ENCODE measurements at regions not wholly inside any gene's neighbourhood (a gene's known extent, or its start where the extent isn't known, plus 50 kb on each side); places are given as distances from the start of the nearest gene placed in this dataset.

DNA sequence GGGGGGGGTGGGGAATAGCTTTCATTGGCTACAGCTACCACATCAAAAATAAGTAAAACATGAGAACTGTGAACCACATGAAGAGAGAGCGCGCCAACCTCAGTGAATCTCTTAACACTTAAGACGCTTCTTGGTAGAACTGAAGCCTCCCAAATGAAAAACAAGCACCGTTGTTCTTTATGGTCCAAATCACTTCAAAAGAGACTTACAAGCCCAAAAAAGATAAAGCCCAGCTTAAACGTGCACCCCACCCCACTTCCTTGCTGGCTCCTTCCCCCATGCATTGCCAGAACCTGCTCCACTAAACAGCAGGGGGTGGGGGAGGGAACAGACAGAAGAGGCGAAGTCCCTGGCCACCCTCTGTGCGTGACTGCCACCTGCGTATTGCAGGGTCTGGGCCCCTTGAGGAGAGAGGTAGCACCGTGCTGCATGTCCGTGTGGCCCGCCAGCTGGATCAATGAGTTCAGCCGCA, 479.1 kb downstream of the FOXO1 start:
- DNase-seq (ENCODE audit: low read depth): no peak
- peaks cover 3% of the 10 kb centered on the region; the same call in 1 of the 2 replicates for H3K27me3 ChIP-seq (ENCODE audit: control insufficient read depth, insufficient read depth, low read length)
- TF ChIP-seq, protein P1, sequence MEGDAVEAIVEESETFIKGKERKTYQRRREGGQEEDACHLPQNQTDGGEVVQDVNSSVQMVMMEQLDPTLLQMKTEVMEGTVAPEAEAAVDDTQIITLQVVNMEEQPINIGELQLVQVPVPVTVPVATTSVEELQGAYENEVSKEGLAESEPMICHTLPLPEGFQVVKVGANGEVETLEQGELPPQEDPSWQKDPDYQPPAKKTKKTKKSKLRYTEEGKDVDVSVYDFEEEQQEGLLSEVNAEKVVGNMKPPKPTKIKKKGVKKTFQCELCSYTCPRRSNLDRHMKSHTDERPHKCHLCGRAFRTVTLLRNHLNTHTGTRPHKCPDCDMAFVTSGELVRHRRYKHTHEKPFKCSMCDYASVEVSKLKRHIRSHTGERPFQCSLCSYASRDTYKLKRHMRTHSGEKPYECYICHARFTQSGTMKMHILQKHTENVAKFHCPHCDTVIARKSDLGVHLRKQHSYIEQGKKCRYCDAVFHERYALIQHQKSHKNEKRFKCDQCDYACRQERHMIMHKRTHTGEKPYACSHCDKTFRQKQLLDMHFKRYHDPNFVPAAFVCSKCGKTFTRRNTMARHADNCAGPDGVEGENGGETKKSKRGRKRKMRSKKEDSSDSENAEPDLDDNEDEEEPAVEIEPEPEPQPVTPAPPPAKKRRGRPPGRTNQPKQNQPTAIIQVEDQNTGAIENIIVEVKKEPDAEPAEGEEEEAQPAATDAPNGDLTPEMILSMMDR (IDR thresholded peaks at IDR 0.05; ENCODE audit: insufficient read depth, low read depth, low read length): no peak
- ChIA-PET POLR2A (no interaction called here), CTCF (interaction anchor here (0.6 kb wide), 1 partner anchor 80 kb away, joined by 3 read pairs; no protein-coding TSS in a partner anchor)
- H3K4me3 ChIP-seq (ENCODE audit: low read depth, low read length): no peak overlapping the region
- no peaks in the 10 kb centered on the region for H3K36me3 ChIP-seq (ENCODE audit: control insufficient read depth, insufficient read depth, low read length)

DNA sequence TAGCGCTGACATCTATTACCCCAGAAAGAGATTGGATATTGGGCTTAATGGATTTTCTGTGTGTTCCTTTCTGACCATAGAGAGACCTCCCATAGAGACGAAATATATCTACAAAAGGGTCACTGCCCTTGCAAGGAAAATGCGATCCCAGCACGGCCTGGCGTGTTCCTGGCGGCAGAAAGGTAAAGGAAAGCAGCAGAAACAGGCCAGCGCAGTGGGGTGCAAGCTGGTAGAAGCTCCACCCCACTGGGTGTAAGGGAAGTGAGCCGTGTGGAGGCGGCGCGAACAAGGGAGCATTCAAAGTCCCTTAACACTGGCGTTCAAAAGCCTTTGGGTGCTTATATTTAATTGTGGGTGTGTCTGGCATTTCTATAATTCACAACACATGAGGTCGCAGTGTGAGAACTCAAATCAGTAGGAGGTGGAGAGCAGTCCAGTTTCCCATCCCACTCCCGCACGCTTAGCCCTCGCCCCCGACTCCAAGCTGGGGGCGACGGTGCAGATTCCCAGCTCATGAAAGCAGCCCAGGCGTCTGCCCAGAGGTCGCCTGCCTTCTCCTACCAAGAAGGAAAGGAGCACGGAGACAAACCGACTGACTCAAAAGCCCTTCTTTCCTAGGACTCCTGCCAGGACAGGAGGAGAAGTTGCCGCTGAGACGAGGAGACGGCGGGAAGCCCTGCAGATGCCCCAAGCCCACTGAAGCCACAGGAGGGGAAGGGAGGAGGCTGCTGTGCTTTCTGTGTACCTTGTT, 478.4 kb downstream of the FOXO1 start:
- CTCF ChIA-PET: no interaction called here

DNA sequence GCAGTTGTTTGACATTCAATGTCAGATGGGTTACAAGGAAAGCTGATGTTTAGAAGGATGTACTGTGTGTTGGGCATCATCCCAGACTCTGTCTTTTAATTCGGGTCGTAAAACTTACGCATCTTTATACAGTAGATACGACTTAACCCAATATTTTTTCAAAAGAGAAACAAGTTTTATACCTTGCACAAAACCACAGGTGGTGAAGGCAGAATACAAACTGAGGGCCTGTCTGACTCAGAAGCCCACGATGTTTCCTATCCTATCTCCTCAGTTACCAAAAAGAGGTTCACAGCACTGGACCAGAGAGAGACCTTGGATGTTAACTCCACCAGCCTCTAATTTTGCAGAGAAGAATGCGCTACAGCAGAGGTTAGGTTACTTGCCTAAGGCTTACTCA, 477.0 kb downstream of the FOXO1 start:
- Histone ChIP-seq H3K27me3 (ENCODE audit: control insufficient read depth, insufficient read depth, low read length) (no peaks in the 10 kb centered on the region), H3K4me3 (ENCODE audit: low read depth, low read length) (no peak overlapping the region), H3K36me3 (ENCODE audit: control insufficient read depth, insufficient read depth, low read length) (no peaks in the 10 kb centered on the region)
- ChIA-PET POLR2A (no interaction called here), CTCF (interaction anchor here (1.1 kb wide), 1 partner anchor 588 kb away, joined by 3 read pairs; no protein-coding TSS in a partner anchor)
- DNase-seq (ENCODE audit: low read depth): no peak
- TF ChIP-seq, protein P1 (IDR thresholded peaks at IDR 0.05; ENCODE audit: insufficient read depth, low read depth, low read length): no peak

More for the DNA sequence above, 478.4 kb downstream of the FOXO1 start:
- DNase-seq (ENCODE audit: low read depth): no peak
- POLR2A ChIA-PET: no interaction called here
- TF ChIP-seq, protein P1 (IDR thresholded peaks at IDR 0.05; ENCODE audit: insufficient read depth, low read depth, low read length): no peak
- no peak overlapping the region for H3K4me3 ChIP-seq (ENCODE audit: low read depth, low read length)
- no peaks in the 10 kb centered on the region for H3K36me3 ChIP-seq (ENCODE audit: control insufficient read depth, insufficient read depth, low read length)
- H3K27me3 ChIP-seq (ENCODE audit: control insufficient read depth, insufficient read depth, low read length): peaks cover 3% of the 10 kb centered on the region; the same call in 1 of the 2 replicates

DNA sequence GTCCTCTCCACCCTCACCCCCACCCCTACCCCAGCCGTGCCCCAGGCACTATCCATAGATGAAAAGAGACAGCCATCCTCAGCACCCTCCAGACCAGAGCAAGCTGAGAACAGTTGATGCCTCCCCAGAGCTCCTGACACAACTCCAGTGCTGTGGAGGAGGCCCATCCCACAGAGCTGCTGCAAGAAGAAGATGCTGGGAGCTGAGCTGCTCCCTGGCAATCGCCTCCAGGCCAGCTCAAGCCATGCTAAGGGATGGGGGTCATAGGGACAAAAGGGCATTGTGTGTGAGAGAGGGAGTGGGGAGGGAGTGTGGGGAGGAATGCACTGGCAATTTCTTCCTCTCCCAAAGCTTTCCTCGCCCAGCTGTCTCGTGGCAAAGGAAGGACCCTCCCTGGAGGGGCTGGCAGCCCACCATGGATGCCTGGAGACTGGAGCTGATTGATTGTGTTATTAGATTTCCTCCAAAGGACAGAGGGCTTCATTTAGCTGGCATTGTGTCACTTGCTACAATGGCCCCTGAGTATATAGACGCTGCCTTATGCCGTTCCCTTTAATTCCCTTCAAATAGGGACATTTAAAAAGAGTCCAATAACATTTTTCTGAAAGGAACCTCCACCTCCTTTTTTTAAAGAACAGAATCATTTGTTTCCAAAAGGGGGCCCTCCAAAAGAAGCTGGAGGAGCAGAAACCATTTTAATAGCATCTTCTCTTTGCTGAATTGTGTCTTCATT, 476.4 kb downstream of the FOXO1 start:
- H3K4me3 ChIP-seq (ENCODE audit: low read depth, low read length): no peak overlapping the region
- no peaks in the 10 kb centered on the region for H3K36me3 ChIP-seq (ENCODE audit: control insufficient read depth, insufficient read depth, low read length)
- no peaks in the 10 kb centered on the region for H3K27me3 ChIP-seq (ENCODE audit: control insufficient read depth, insufficient read depth, low read length)
- TF ChIP-seq, protein P1 (IDR thresholded peaks at IDR 0.05; ENCODE audit: insufficient read depth, low read depth, low read length): no peak
- ChIA-PET POLR2A (no interaction called here), CTCF (interaction anchor here (1.1 to 2.5 kb wide), 2 partner anchors 9 to 587 kb away, joined by 3 to 9 read pairs; no protein-coding TSS in a partner anchor)
- no peak for DNase-seq (ENCODE audit: low read depth)

DNA sequence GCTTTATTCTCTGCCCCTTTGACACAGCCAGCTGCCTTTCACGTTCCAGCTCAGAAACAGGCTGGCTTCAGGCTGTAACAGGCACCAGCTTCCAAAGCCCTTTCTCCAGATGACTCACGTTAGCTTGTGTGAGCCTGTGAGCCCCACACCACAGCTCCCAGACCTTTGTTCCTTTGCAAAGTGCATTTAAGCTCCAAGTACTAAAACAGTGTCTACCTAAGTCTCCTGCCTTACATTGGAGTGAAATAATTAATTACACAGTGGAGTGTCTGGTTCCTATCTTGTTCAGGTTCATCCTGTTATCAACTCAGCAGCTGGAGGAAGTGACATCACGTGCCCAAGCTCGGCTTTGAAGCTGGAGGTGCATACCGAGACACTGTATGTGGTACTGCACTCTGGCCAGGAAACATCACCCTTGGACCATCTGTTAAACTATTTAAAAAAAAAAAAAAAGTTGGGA, 475.8 kb downstream of the FOXO1 start:
- Histone ChIP-seq H3K27me3 (ENCODE audit: control insufficient read depth, insufficient read depth, low read length) (no peaks in the 10 kb centered on the region), H3K4me3 (ENCODE audit: low read depth, low read length) (no peak overlapping the region), H3K36me3 (ENCODE audit: control insufficient read depth, insufficient read depth, low read length) (no peaks in the 10 kb centered on the region)
- DNase-seq (ENCODE audit: low read depth): peak; percentile 29
- POLR2A ChIA-PET: no interaction called here
- CTCF ChIA-PET: interaction anchor here (0.6 to 2.5 kb wide), 3 partner anchors 10 to 587 kb away, joined by 3 to 9 read pairs (median 3); no protein-coding TSS in a partner anchor
- TF ChIP-seq, protein P1 (IDR thresholded peaks at IDR 0.05; ENCODE audit: insufficient read depth, low read depth, low read length): no peak
